IMR-90 (cell line): ENCODE measurements at regions not wholly inside any gene's neighbourhood (a gene's known extent, or its start where the extent isn't known, plus 50 kb on each side); places are given as distances from the start of the nearest gene placed in this dataset.

Experiments used
- BHLHE40 ChIP-seq: fragments of 150-350 bp; IDR thresholded peaks from 2 replicates; pipeline ENCODE4 v1.6.1; 2016; ENCODE audit warnings: mild to moderate bottlenecking, low read depth, low read length
- CTCF ChIP-seq: conservative IDR thresholded peaks from 2 replicates; pipeline ENCODE4 v1.5.1; 2012; ENCODE audit warnings: mild to moderate bottlenecking, low read depth, low read length, improper control_type of control experiment
- TF ChIP-seq, protein P1 (sequence below): fragments of 150-350 bp; IDR thresholded peaks from 2 replicates; pipeline ENCODE4 v1.6.1; 2016; ENCODE audit warnings: low read depth, mild to moderate bottlenecking, low read length, moderate library complexity, borderline replicate concordance

DNA sequence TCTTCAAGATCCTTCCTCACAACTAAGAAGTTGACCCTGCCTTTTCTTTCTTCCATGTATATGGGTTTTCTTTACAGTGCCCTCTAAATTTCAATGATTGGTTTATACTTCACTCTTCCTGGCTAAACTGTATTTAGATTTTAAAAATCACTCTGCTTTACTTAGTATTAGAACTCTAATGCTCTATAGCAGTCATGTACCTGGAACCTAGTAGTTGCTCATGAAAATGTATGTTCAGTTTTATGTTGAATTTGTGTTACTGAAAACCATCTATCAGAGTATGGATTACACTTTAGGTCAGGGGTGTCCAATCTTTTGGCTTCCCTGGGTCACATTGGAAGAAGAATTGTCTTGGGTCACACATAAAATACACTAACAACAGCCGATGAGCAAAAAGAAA, 1024.3 kb downstream of the NR2F1-AS1 start:
- TF ChIP-seq, protein P1, sequence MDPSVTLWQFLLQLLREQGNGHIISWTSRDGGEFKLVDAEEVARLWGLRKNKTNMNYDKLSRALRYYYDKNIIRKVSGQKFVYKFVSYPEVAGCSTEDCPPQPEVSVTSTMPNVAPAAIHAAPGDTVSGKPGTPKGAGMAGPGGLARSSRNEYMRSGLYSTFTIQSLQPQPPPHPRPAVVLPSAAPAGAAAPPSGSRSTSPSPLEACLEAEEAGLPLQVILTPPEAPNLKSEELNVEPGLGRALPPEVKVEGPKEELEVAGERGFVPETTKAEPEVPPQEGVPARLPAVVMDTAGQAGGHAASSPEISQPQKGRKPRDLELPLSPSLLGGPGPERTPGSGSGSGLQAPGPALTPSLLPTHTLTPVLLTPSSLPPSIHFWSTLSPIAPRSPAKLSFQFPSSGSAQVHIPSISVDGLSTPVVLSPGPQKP, result no peak
- TF ChIP-seq BHLHE40, result no peak
- no peak for TF ChIP-seq CTCF
